ENCODE measurements at regions not wholly inside any gene's neighbourhood (a gene's known extent, or its start where the extent isn't known, plus 50 kb on each side); places are given as distances from the start of the nearest gene placed in this dataset.

DNA sequence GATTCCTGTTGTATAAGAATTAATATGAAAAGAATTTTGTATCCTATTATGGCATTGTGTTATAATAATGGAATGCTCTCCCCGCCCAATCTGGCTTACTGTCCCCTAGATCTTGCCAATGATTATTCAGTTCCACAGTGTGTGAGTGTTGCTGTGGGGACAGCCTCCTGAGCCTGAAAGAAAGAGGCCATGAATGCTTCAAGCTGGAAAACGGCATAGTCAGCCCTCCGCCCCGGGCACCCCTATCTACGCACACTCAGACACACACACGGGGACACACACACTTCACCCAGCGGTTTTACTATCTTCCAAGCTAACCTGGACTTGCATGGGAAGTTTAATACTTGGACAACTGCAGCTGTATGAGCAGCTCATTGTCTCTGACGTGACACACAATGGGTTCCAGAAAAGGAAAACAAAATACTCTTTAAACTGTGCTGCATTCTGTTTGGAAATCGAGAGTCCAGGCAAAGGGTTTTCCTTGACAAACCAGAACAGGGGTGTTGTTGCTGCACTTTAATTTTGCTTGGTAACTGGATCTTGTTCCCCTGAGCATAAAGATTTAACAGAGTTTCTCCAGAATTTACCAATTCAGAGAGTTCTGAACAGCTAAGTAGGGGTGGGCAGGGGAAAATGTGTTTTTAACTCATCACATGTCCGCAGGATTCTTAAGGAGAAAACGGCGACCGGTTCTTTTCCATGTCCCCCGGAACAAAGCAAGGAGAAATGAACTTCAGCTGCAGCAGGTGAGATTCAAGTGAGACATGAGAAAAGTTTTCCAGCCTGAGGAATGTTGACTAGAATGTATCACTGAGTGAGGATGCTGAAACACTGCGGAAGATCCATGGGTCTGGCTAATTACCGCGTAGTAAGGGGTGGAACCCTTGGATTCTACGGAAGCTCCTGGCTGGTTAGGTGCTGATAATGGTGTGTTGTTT is 472.9 kb downstream of the FOXO1 start:
- ChIA-PET POLR2A (no interaction called here), RAD21 (ENCODE audit: unreplicated experiment) (no interaction called here), SMC1A (ENCODE audit: uncharacterized antibody, unreplicated experiment) (interaction anchor here (1.0 to 1.8 kb wide), 2 partner anchors 11 to 42 kb away, joined by 3 read pairs; no protein-coding TSS in a partner anchor), CTCF (no interaction called here)
- no peaks in the 10 kb centered on the region for H3K79me2 ChIP-seq (ENCODE audit: control insufficient read depth, insufficient read depth, low read length)
- WGBS (ENCODE audit: insufficient coverage, insufficient replicate concordance, low lambda C conversion rate, missing lambda C conversion rate) = 72% methylated on average over 18 of the region's 18 CpGs
- no peak overlapping the region for H3K27ac ChIP-seq (ENCODE audit: control insufficient read depth, insufficient read depth)
- FAIRE-seq = no peak
- in situ Hi-C loops (cut with MboI) = no loop called here
- no peak overlapping the region for H3K4me3 ChIP-seq
- peaks cover 0 to 5% of the 10 kb centered on the region in 2 experiments; a peak in 2 of 4 replicates for H3K27me3 ChIP-seq (replicated peaks in 1 of 2; ENCODE audit: control insufficient read depth in 2 of 2, insufficient read depth in 2 of 2, low read length in 1 of 2)
- intact Hi-C loops (cut with micrococcal nuclease; ENCODE audit: unreplicated experiment) = no loop called here
- no peaks in the 10 kb centered on the region for H3K36me3 ChIP-seq (ENCODE audit: control insufficient read depth in 2 of 2, insufficient read depth in 2 of 2, low read length in 1 of 2)
- BruUV-seq (replicated peaks) = no TSS peak
- no peaks in the 10 kb centered on the region for H4K20me1 ChIP-seq (ENCODE audit: control insufficient read depth, insufficient read depth)
- no peak for ATAC-seq
- no peak for DNase-seq (ENCODE audit: low read depth, low spot score)
- no peak overlapping the region for H3K9ac ChIP-seq (ENCODE audit: control insufficient read depth, insufficient read depth, low read length)
- H3K4me1 ChIP-seq (ENCODE audit: control insufficient read depth, insufficient read depth, low read length) = no peaks in the 10 kb centered on the region
- H3K4me2 ChIP-seq (ENCODE audit: control insufficient read depth, insufficient read depth) = no peak overlapping the region
- no peaks in the 10 kb centered on the region for H3K9me3 ChIP-seq (replicated peaks; ENCODE audit: control insufficient read depth, insufficient read depth, low read length)
- TF ChIP-seq BACH1 (IDR thresholded peaks at IDR 0.05; ENCODE audit: borderline replicate concordance) (no peak), NRF1 (conservative IDR thresholded peaks at IDR 0.05; ENCODE audit: low read depth, low read length) (no peak), SKIL (IDR thresholded peaks at IDR 0.05; ENCODE audit: low read depth, poor library complexity, severe bottlenecking) (no peak), KLF5 (IDR thresholded peaks at IDR 0.05; ENCODE audit: partially characterized antibody) (no peak), NFXL1 (IDR thresholded peaks at IDR 0.05; ENCODE audit: borderline replicate concordance) (no peak), ZNF207 (IDR thresholded peaks at IDR 0.05; ENCODE audit: borderline replicate concordance) (no peak), HDGF (IDR thresholded peaks at IDR 0.05) (no peak), CHD1 (IDR thresholded peaks at IDR 0.05; ENCODE audit: low read depth, low read length) (no peak), FOXM1 (IDR thresholded peaks at IDR 0.05; ENCODE audit: low read depth, low read length) (no peak), MYC (IDR thresholded peaks at IDR 0.05; ENCODE audit: insufficient read depth, insufficient read length, insufficient replicate concordance, low read length, severe bottlenecking) (no peak), SMARCA5 (IDR thresholded peaks at IDR 0.05) (no peak), SUPT20H (IDR thresholded peaks at IDR 0.05; ENCODE audit: borderline replicate concordance, control insufficient read depth, low read depth, low read length) (no peak), BHLHE40 (IDR thresholded peaks at IDR 0.05; ENCODE audit: borderline replicate concordance in 1 of 2, low read depth in 2 of 2, low read length in 1 of 2) (no peak), SIN3A (IDR thresholded peaks at IDR 0.05; ENCODE audit: low read depth, low read length) (no peak), GABPA (IDR thresholded peaks at IDR 0.05; ENCODE audit: low read depth) (no peak), NBN (IDR thresholded peaks at IDR 0.05) (no peak), SRF (IDR thresholded peaks at IDR 0.05; ENCODE audit: low read depth in 2 of 2, low read length in 2 of 2) (no peak)
- TF ChIP-seq, protein P1, sequence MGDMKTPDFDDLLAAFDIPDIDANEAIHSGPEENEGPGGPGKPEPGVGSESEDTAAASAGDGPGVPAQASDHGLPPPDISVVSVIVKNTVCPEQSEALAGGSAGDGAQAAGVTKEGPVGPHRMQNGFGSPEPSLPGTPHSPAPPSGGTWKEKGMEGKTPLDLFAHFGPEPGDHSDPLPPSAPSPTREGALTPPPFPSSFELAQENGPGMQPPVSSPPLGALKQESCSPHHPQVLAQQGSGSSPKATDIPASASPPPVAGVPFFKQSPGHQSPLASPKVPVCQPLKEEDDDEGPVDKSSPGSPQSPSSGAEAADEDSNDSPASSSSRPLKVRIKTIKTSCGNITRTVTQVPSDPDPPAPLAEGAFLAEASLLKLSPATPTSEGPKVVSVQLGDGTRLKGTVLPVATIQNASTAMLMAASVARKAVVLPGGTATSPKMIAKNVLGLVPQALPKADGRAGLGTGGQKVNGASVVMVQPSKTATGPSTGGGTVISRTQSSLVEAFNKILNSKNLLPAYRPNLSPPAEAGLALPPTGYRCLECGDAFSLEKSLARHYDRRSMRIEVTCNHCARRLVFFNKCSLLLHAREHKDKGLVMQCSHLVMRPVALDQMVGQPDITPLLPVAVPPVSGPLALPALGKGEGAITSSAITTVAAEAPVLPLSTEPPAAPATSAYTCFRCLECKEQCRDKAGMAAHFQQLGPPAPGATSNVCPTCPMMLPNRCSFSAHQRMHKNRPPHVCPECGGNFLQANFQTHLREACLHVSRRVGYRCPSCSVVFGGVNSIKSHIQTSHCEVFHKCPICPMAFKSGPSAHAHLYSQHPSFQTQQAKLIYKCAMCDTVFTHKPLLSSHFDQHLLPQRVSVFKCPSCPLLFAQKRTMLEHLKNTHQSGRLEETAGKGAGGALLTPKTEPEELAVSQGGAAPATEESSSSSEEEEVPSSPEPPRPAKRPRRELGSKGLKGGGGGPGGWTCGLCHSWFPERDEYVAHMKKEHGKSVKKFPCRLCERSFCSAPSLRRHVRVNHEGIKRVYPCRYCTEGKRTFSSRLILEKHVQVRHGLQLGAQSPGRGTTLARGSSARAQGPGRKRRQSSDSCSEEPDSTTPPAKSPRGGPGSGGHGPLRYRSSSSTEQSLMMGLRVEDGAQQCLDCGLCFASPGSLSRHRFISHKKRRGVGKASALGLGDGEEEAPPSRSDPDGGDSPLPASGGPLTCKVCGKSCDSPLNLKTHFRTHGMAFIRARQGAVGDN (IDR thresholded peaks at IDR 0.05) = no peak
- H2AFZ ChIP-seq (ENCODE audit: control insufficient read depth, low read depth, low read length) = no peak overlapping the region
